ENCODE measurements at regions not wholly inside any gene's neighbourhood (a gene's known extent, or its start where the extent isn't known, plus 50 kb on each side); places are given as distances from the start of the nearest gene placed in this dataset.

- no TSS peak for BruUV-seq (replicated peaks)
- Histone ChIP-seq H3K4me3 (replicated peaks in 1 of 2; ENCODE audit: low read depth in 1 of 2, low read length in 2 of 2) (no peak overlapping the region), H3K27ac (ENCODE audit: low read depth, low read length) (no peak overlapping the region), H3K4me2 (ENCODE audit: low read length) (no peak overlapping the region), H3K27me3 (ENCODE audit: insufficient read depth, low read length) (no peaks in the 10 kb centered on the region), H3K36me3 (ENCODE audit: control insufficient read depth in 1 of 2, insufficient read depth in 2 of 2, low read length in 2 of 2) (no peaks in the 10 kb centered on the region), H2AFZ (ENCODE audit: low read depth, low read length, poor library complexity, severe bottlenecking) (no peak overlapping the region), H4K20me1 (ENCODE audit: insufficient read depth) (no peaks in the 10 kb centered on the region), H3K79me2 (ENCODE audit: insufficient read depth, low read length) (no peaks in the 10 kb centered on the region), H3K9me3 (ENCODE audit: control insufficient read depth in 1 of 2, insufficient read depth in 1 of 2, low read depth in 1 of 2, low read length in 2 of 2) (no peaks in the 10 kb centered on the region), H3K9ac (ENCODE audit: low read length) (no peak overlapping the region), H3K4me1 (ENCODE audit: control insufficient read depth in 1 of 2, insufficient read depth in 2 of 2, low read length in 2 of 2) (no peaks in the 10 kb centered on the region), H3K9me2 (ENCODE audit: insufficient read depth) (no peaks in the 10 kb centered on the region)
- TF ChIP-seq ELF1 (IDR thresholded peaks at IDR 0.05; ENCODE audit: borderline replicate concordance, low read depth) (no peak), RAD21 (IDR thresholded peaks at IDR 0.05; ENCODE audit: low read depth) (no peak)
- POLR2A ChIA-PET, result no interaction called here
- no peak for ATAC-seq
- CTCF ChIA-PET, result no interaction called here
- intact Hi-C loops (cut with micrococcal nuclease), result no loop called here
- RAD21 ChIA-PET (ENCODE audit: low non-redundant PET in 1 of 2, low total read pairs in 2 of 2, uncharacterized antibody in 2 of 2, unreplicated experiment in 2 of 2), result interaction anchor here in 1 of 2 experiments (0.6 kb wide), 1 partner anchor 1616 kb away, joined by 3 read pairs; no protein-coding TSS in a partner anchor
- DNase-seq (ENCODE audit: low read depth, low spot score), result no peak
Measured at GRCh38 chr5:7978991-7979390, 110.0 kb downstream of the MTRR start.

DNA sequence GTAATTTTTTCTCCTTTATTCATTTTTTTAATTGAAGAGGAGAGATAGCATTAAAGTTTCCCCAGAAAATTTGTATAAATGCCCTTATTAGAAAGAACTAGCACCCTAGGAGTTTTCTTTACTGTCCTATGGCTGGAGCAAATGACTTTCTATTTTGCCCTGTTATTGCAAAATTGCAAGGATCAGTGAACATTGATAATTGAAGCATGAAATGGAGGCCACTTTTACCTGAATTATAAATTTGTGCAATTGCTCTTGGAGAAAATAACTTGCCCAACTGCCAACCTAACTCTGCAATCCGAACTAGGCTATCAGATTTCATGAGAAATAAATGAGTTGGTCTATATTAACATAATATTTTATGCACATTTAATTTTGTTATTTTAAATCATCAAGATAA lies 111.9 kb downstream of the MTRR start:
- Histone ChIP-seq H3K4me3 (replicated peaks in 1 of 2; ENCODE audit: low read depth in 1 of 2, low read length in 2 of 2) (no peak overlapping the region), H3K4me2 (ENCODE audit: low read length) (no peak overlapping the region), H3K4me1 (ENCODE audit: control insufficient read depth in 1 of 2, insufficient read depth in 2 of 2, low read length in 2 of 2) (no peaks in the 10 kb centered on the region), H3K9ac (ENCODE audit: low read length) (no peak overlapping the region), H4K20me1 (ENCODE audit: insufficient read depth) (no peaks in the 10 kb centered on the region), H3K79me2 (ENCODE audit: insufficient read depth, low read length) (no peaks in the 10 kb centered on the region), H3K27me3 (ENCODE audit: insufficient read depth, low read length) (no peaks in the 10 kb centered on the region), H3K36me3 (ENCODE audit: control insufficient read depth in 1 of 2, insufficient read depth in 2 of 2, low read length in 2 of 2) (no peaks in the 10 kb centered on the region; a peak in 1 of 4 replicates), H3K9me2 (ENCODE audit: insufficient read depth) (no peaks in the 10 kb centered on the region), H3K9me3 (ENCODE audit: control insufficient read depth in 1 of 2, insufficient read depth in 1 of 2, low read depth in 1 of 2, low read length in 2 of 2) (no peaks in the 10 kb centered on the region), H2AFZ (ENCODE audit: low read depth, low read length, poor library complexity, severe bottlenecking) (no peak overlapping the region), H3K27ac (ENCODE audit: low read depth, low read length) (no peak overlapping the region)
- ChIA-PET CTCF (no interaction called here), RAD21 (ENCODE audit: low non-redundant PET in 1 of 2, low total read pairs in 2 of 2, uncharacterized antibody in 2 of 2, unreplicated experiment in 2 of 2) (no interaction called here), POLR2A (no interaction called here)
- DNase-seq (ENCODE audit: low read depth, low spot score) (no peak), ATAC-seq (no peak)
- intact Hi-C loops (cut with micrococcal nuclease), result no loop called here
- BruUV-seq (replicated peaks), result no TSS peak
- no peak for TF ChIP-seq EZH2phosphoT487 (IDR thresholded peaks at IDR 0.05; ENCODE audit: borderline replicate concordance)

GRCh38 chr5:7983433-7983832 lies 114.5 kb downstream of the MTRR start:
- H3K27ac ChIP-seq (ENCODE audit: low read depth, low read length), result no peak overlapping the region
- DNase-seq (ENCODE audit: low read depth, low spot score) (no peak), ATAC-seq (no peak)
- H3K4me1 ChIP-seq (ENCODE audit: control insufficient read depth in 1 of 2, insufficient read depth in 2 of 2, low read length in 2 of 2), result no peaks in the 10 kb centered on the region
- H3K9me3 ChIP-seq (ENCODE audit: control insufficient read depth in 1 of 2, insufficient read depth in 1 of 2, low read depth in 1 of 2, low read length in 2 of 2), result no peaks in the 10 kb centered on the region
- no peak overlapping the region for H2AFZ ChIP-seq (ENCODE audit: low read depth, low read length, poor library complexity, severe bottlenecking)
- no peaks in the 10 kb centered on the region for H3K9me2 ChIP-seq (ENCODE audit: insufficient read depth)
- H4K20me1 ChIP-seq (ENCODE audit: insufficient read depth), result no peaks in the 10 kb centered on the region
- H3K9ac ChIP-seq (ENCODE audit: low read length), result no peak overlapping the region
- ChIA-PET CTCF (no interaction called here), RAD21 (ENCODE audit: low non-redundant PET in 1 of 2, low total read pairs in 2 of 2, uncharacterized antibody in 2 of 2, unreplicated experiment in 2 of 2) (no interaction called here), POLR2A (no interaction called here)
- intact Hi-C loops (cut with micrococcal nuclease), result no loop called here
- H3K4me2 ChIP-seq (ENCODE audit: low read length), result no peak overlapping the region
- no TSS peak for BruUV-seq (replicated peaks)
- H3K4me3 ChIP-seq (replicated peaks in 1 of 2; ENCODE audit: low read depth in 1 of 2, low read length in 2 of 2), result no peak overlapping the region
- TF ChIP-seq CEBPB (IDR thresholded peaks at IDR 0.05; ENCODE audit: low read depth) (no peak), CBX3 (IDR thresholded peaks at IDR 0.05; ENCODE audit: low read depth) (no peak), EGR1 (IDR thresholded peaks at IDR 0.05; ENCODE audit: low read depth) (no peak), YY1 (IDR thresholded peaks at IDR 0.05; ENCODE audit: extremely low read depth, insufficient replicate concordance, low read depth, low read length) (no peak), SRF (IDR thresholded peaks at IDR 0.05; ENCODE audit: low read depth) (no peak), ELF1 (IDR thresholded peaks at IDR 0.05; ENCODE audit: borderline replicate concordance, low read depth) (no peak), EZH2phosphoT487 (IDR thresholded peaks at IDR 0.05; ENCODE audit: borderline replicate concordance) (no peak), FOSL1 (IDR thresholded peaks at IDR 0.05; ENCODE audit: low read depth) (no peak), ATF3 (IDR thresholded peaks at IDR 0.05) (no peak), ZBTB33 (IDR thresholded peaks at IDR 0.05; ENCODE audit: extremely low read depth, insufficient replicate concordance, low read length) (no peak), SIN3A (IDR thresholded peaks at IDR 0.05; ENCODE audit: low read depth) (no peak), MAX (IDR thresholded peaks at IDR 0.05) (no peak), ZFX (IDR thresholded peaks at IDR 0.05) (no peak), POLR2A (IDR thresholded peaks at IDR 0.05; ENCODE audit: borderline replicate concordance, extremely low read depth, insufficient read depth, insufficient read length) (no peak)
- H3K27me3 ChIP-seq (ENCODE audit: insufficient read depth, low read length), result no peaks in the 10 kb centered on the region
- H3K79me2 ChIP-seq (ENCODE audit: insufficient read depth, low read length), result no peaks in the 10 kb centered on the region
- H3K36me3 ChIP-seq (ENCODE audit: control insufficient read depth in 1 of 2, insufficient read depth in 2 of 2, low read length in 2 of 2), result no peaks in the 10 kb centered on the region; a peak in 1 of 4 replicates
